Spinal cord (tissue), 9 donors: ENCODE measurements at regions not wholly inside any gene's neighbourhood (a gene's known extent, or its start where the extent isn't known, plus 50 kb on each side); places are given as distances from the start of the nearest gene placed in this dataset.

Source experiments
- DNase-seq, 6 donors: peaks; one replicate each; pipeline versions ENCODE4 v3.0.0 to v3.0.0-alpha.2; 2013 to 2015; ENCODE audit warnings: low spot score in 6 of 6, low read depth in 4 of 6
- H3K27ac ChIP-seq: one replicate; pipeline ENCODE4 v1.5.1; 2013; ENCODE audit warnings: low read depth, low read length, control low read depth
- H3K27me3 ChIP-seq: one replicate; pipeline ENCODE4 v1.6.1; 2013; ENCODE audit warnings: low read length; ENCODE audit not compliant: control insufficient read depth, insufficient read depth
- H3K36me3 ChIP-seq: one replicate; pipeline ENCODE4 v1.6.1; 2013; ENCODE audit warnings: low read length; ENCODE audit not compliant: control insufficient read depth, insufficient read depth
- H3K4me1 ChIP-seq: one replicate; pipeline ENCODE4 v1.6.1; 2013; ENCODE audit warnings: low read length; ENCODE audit not compliant: control insufficient read depth, insufficient read depth
- H3K4me3 ChIP-seq: one replicate; pipeline ENCODE4 v1.5.1; 2013; ENCODE audit warnings: low read depth, low read length, control low read depth
- H3K9me3 ChIP-seq: one replicate; pipeline ENCODE4 v1.6.1; 2013; ENCODE audit warnings: low read length; ENCODE audit not compliant: control insufficient read depth, insufficient read depth
- WGBS: methylation state at CpG from one replicate; pipeline ENCODE4 v1.1.5; 2013; ENCODE audit warnings: missing lambda C conversion rate; ENCODE audit not compliant: insufficient coverage; 5-methylcytosine and 5-hydroxymethylcytosine counted together
- donor health status: healthy.

GRCh38 chr1:99571092-99571734 lies 74.7 kb upstream of the PALMD start:
- Histone ChIP-seq H3K36me3 (no peaks in the 10 kb centered on the region), H3K9me3 (no peaks in the 10 kb centered on the region), H3K4me1 (no peaks in the 10 kb centered on the region), H3K4me3 (no peak overlapping the region), H3K27ac (no peak overlapping the region), H3K27me3 (no peaks in the 10 kb centered on the region)
- DNase-seq, result no peak
- no CpG with 5 or more reads among the region's 6 CpGs for WGBS

GRCh38 chr1:99573431-99574217 lies 72.3 kb upstream of the PALMD start:
- 89% methylated on average over 1 of the region's 3 CpGs for WGBS
- Histone ChIP-seq H3K4me3 (no peak overlapping the region), H3K27ac (no peak overlapping the region), H3K4me1 (no peaks in the 10 kb centered on the region), H3K9me3 (no peaks in the 10 kb centered on the region), H3K27me3 (no peaks in the 10 kb centered on the region), H3K36me3 (no peaks in the 10 kb centered on the region)
- DNase-seq, result peak in 1 of 6 donors; percentile 48

- H3K27ac ChIP-seq, result no peak overlapping the region
- H3K4me3 ChIP-seq, result no peak overlapping the region
- no peaks in the 10 kb centered on the region for H3K4me1 ChIP-seq
- no peaks in the 10 kb centered on the region for H3K9me3 ChIP-seq
- no peaks in the 10 kb centered on the region for H3K36me3 ChIP-seq
- peak in 1 of 6 donors; percentile 89 for DNase-seq
- H3K27me3 ChIP-seq, result no peaks in the 10 kb centered on the region
- WGBS, result 90% methylated on average over 1 of the region's 3 CpGs
Observed at GRCh38 chr1:99577313-99577712, 68.6 kb upstream of the PALMD start.

- H3K4me3 ChIP-seq, result no peak overlapping the region
- DNase-seq, result peak in 1 of 6 donors; percentile 27
- H3K36me3 ChIP-seq, result no peaks in the 10 kb centered on the region
- H3K27ac ChIP-seq, result no peak overlapping the region
- no peaks in the 10 kb centered on the region for H3K27me3 ChIP-seq
- 40% methylated on average over 1 of the region's 2 CpGs for WGBS
- no peaks in the 10 kb centered on the region for H3K9me3 ChIP-seq
- no peaks in the 10 kb centered on the region for H3K4me1 ChIP-seq
Observed at GRCh38 chr1:99579691-99580172, 66.2 kb upstream of the PALMD start.

- Histone ChIP-seq H3K36me3 (no peaks in the 10 kb centered on the region), H3K27ac (no peak overlapping the region), H3K9me3 (no peaks in the 10 kb centered on the region), H3K4me1 (no peaks in the 10 kb centered on the region), H3K4me3 (no peak overlapping the region), H3K27me3 (no peaks in the 10 kb centered on the region)
- 90% methylated on average over 2 of the region's 6 CpGs for WGBS
- DNase-seq, result peak in 1 of 6 donors; percentile 52
Observed at GRCh38 chr1:99580451-99580850, 65.5 kb upstream of the PALMD start.

GRCh38 chr1:99587008-99587407 lies 58.9 kb upstream of the PALMD start:
- DNase-seq, result no peak
- H3K27ac ChIP-seq, result no peak overlapping the region
- no peaks in the 10 kb centered on the region for H3K36me3 ChIP-seq
- H3K27me3 ChIP-seq, result no peaks in the 10 kb centered on the region
- H3K9me3 ChIP-seq, result no peaks in the 10 kb centered on the region
- H3K4me3 ChIP-seq, result no peak overlapping the region
- no peaks in the 10 kb centered on the region for H3K4me1 ChIP-seq
- 80% methylated on average over 1 of the region's 4 CpGs for WGBS

- no peak overlapping the region for H3K4me3 ChIP-seq
- no peak overlapping the region for H3K27ac ChIP-seq
- DNase-seq, result no peak
- H3K9me3 ChIP-seq, result no peaks in the 10 kb centered on the region
- no peaks in the 10 kb centered on the region for H3K27me3 ChIP-seq
- H3K36me3 ChIP-seq, result no peaks in the 10 kb centered on the region
- H3K4me1 ChIP-seq, result no peaks in the 10 kb centered on the region
- 49% methylated on average over 3 of the region's 4 CpGs for whole genome bisulfite sequencing
Observed at GRCh38 chr1:99589186-99589636, 56.7 kb upstream of the PALMD start.

GRCh38 chr1:99590578-99591209 lies 55.2 kb upstream of the PALMD start:
- 73% methylated on average over 3 of the region's 4 CpGs for WGBS
- DNase-seq, result peak in 2 of 6 donors; percentile 50 to 79
- Histone ChIP-seq H3K9me3 (no peaks in the 10 kb centered on the region), H3K4me1 (no peaks in the 10 kb centered on the region), H3K4me3 (no peak overlapping the region), H3K36me3 (no peaks in the 10 kb centered on the region), H3K27ac (peak overlapping the region; percentile 62), H3K27me3 (no peaks in the 10 kb centered on the region)

GRCh38 chr1:99591886-99592285 lies 54.0 kb upstream of the PALMD start:
- no peaks in the 10 kb centered on the region for H3K4me1 ChIP-seq
- no peaks in the 10 kb centered on the region for H3K9me3 ChIP-seq
- no peak for DNase-seq
- no peak overlapping the region for H3K4me3 ChIP-seq
- no peak overlapping the region for H3K27ac ChIP-seq
- H3K36me3 ChIP-seq, result no peaks in the 10 kb centered on the region
- no CpG with 5 or more reads among the region's 1 CpG for WGBS
- H3K27me3 ChIP-seq, result no peaks in the 10 kb centered on the region
